ENCODE measurements at regions not wholly inside any gene's neighbourhood (a gene's known extent, or its start where the extent isn't known, plus 50 kb on each side); places are given as distances from the start of the nearest gene placed in this dataset.

- Histone ChIP-seq H3K79me2 (ENCODE audit: control insufficient read depth, insufficient read depth, low read length) (no peaks in the 10 kb centered on the region), H3K4me1 (ENCODE audit: control insufficient read depth, extremely low read depth, insufficient read depth, low read length) (no peaks in the 10 kb centered on the region), H3K4me3 (replicated peaks in 1 of 3; ENCODE audit: insufficient read depth in 1 of 3, low read depth in 1 of 3, low read length in 3 of 3) (no peak overlapping the region), H3K27ac (ENCODE audit: insufficient read depth, low read depth, low read length) (no peak overlapping the region), H3K9me1 (replicated peaks; ENCODE audit: control insufficient read depth, extremely low read depth, insufficient read depth, low read length) (no peaks in the 10 kb centered on the region), H3K4me2 (ENCODE audit: insufficient read depth, low read length) (no peak overlapping the region), H2AFZ (ENCODE audit: low read depth, low read length) (no peak overlapping the region), H3K36me3 (ENCODE audit: control insufficient read depth in 2 of 2, extremely low read depth in 1 of 2, insufficient read depth in 2 of 2, low read length in 2 of 2) (no peaks in the 10 kb centered on the region), H3K27me3 (ENCODE audit: control insufficient read depth in 2 of 2, insufficient read depth in 2 of 2, low read length in 2 of 2) (no peaks in the 10 kb centered on the region), H4K20me1 (replicated peaks; ENCODE audit: control insufficient read depth, extremely low read depth, insufficient read depth, low read length) (no peaks in the 10 kb centered on the region), H3K9ac (replicated peaks; ENCODE audit: extremely low read depth, insufficient read depth, low read length) (no peak overlapping the region), H3K9me3 (replicated peaks; ENCODE audit: control insufficient read depth, insufficient read depth, low read length) (no peaks in the 10 kb centered on the region)
- ChIA-PET CTCF (interaction anchor here (1.3 to 3.3 kb wide), 2 partner anchors 8 to 31 kb away, joined by 4 to 17 read pairs; no protein-coding TSS in a partner anchor), POLR2A (no interaction called here)
- intact Hi-C loops (cut with micrococcal nuclease), result no loop called here
- BruUV-seq (replicated peaks), result no TSS peak
- FAIRE-seq (no peak), DNase-seq (ENCODE audit: low read depth, low spot score) (no peak)
- dilution Hi-C loops (cut with MboI; ENCODE audit: extremely low pct_ligation_motif_present, low sequenced_read_pairs), result no loop called here
- no peak for TF ChIP-seq MYC (IDR thresholded peaks at IDR 0.05; ENCODE audit: low read depth, low read length)
- no peak for TF ChIP-seq FOS (IDR thresholded peaks at IDR 0.05; ENCODE audit: borderline replicate concordance, insufficient read depth, low read length)
- no peak for TF ChIP-seq CTCF (IDR thresholded peaks at IDR 0.05; ENCODE audit: extremely low read depth in 1 of 2, insufficient read depth in 1 of 2, low read depth in 1 of 2, low read length in 2 of 2)
- TF ChIP-seq EZH2 (IDR thresholded peaks at IDR 0.05; ENCODE audit: borderline replicate concordance, low read depth, low read length, severe bottlenecking), result no peak
- no peak for TF ChIP-seq MAX (IDR thresholded peaks at IDR 0.05; ENCODE audit: insufficient read depth, insufficient read length)
Observed at GRCh38 chr2:121102941-121103340, 182.1 kb downstream of the TFCP2L1 start.

GRCh38 chr2:121103960-121104359 lies 181.0 kb downstream of the TFCP2L1 start:
- Histone ChIP-seq H3K4me3 (replicated peaks in 1 of 3; ENCODE audit: insufficient read depth in 1 of 3, low read depth in 1 of 3, low read length in 3 of 3) (no peak overlapping the region), H3K79me2 (ENCODE audit: control insufficient read depth, insufficient read depth, low read length) (no peaks in the 10 kb centered on the region), H3K36me3 (ENCODE audit: control insufficient read depth in 2 of 2, extremely low read depth in 1 of 2, insufficient read depth in 2 of 2, low read length in 2 of 2) (no peaks in the 10 kb centered on the region), H4K20me1 (replicated peaks; ENCODE audit: control insufficient read depth, extremely low read depth, insufficient read depth, low read length) (no peaks in the 10 kb centered on the region), H3K27ac (ENCODE audit: insufficient read depth, low read depth, low read length) (no peak overlapping the region), H3K9me1 (replicated peaks; ENCODE audit: control insufficient read depth, extremely low read depth, insufficient read depth, low read length) (no peaks in the 10 kb centered on the region), H3K9me3 (replicated peaks; ENCODE audit: control insufficient read depth, insufficient read depth, low read length) (no peaks in the 10 kb centered on the region), H3K4me2 (ENCODE audit: insufficient read depth, low read length) (no peak overlapping the region), H3K4me1 (ENCODE audit: control insufficient read depth, extremely low read depth, insufficient read depth, low read length) (no peaks in the 10 kb centered on the region), H2AFZ (ENCODE audit: low read depth, low read length) (no peak overlapping the region), H3K27me3 (ENCODE audit: control insufficient read depth in 2 of 2, insufficient read depth in 2 of 2, low read length in 2 of 2) (no peaks in the 10 kb centered on the region), H3K9ac (replicated peaks; ENCODE audit: extremely low read depth, insufficient read depth, low read length) (no peak overlapping the region)
- intact Hi-C loops (cut with micrococcal nuclease), result no loop called here
- POLR2A ChIA-PET, result no interaction called here
- DNase-seq (ENCODE audit: low read depth, low spot score) (no peak), FAIRE-seq (no peak)
- dilution Hi-C loops (cut with MboI; ENCODE audit: extremely low pct_ligation_motif_present, low sequenced_read_pairs), result no loop called here
- BruUV-seq (replicated peaks), result no TSS peak
- CTCF ChIA-PET, result interaction anchor here (3.3 kb wide), 1 partner anchor 9 kb away, joined by 17 read pairs; no protein-coding TSS in a partner anchor
- TF ChIP-seq POLR2AphosphoS5 (IDR thresholded peaks at IDR 0.05; ENCODE audit: insufficient read depth, low read depth, low read length) (no peak), FOS (IDR thresholded peaks at IDR 0.05; ENCODE audit: borderline replicate concordance, insufficient read depth, low read length) (no peak), CTCF (IDR thresholded peaks at IDR 0.05; ENCODE audit: extremely low read depth in 1 of 2, insufficient read depth in 1 of 2, low read depth in 1 of 2, low read length in 2 of 2) (no peak), MYC (IDR thresholded peaks at IDR 0.05; ENCODE audit: low read depth, low read length) (no peak), EZH2 (IDR thresholded peaks at IDR 0.05; ENCODE audit: borderline replicate concordance, low read depth, low read length, severe bottlenecking) (no peak), POLR2A (IDR thresholded peaks at IDR 0.05; ENCODE audit: low read depth, low read length) (no peak), GATA2 (IDR thresholded peaks at IDR 0.05; ENCODE audit: insufficient read depth, insufficient read length, low read depth, low read length) (no peak), MAX (IDR thresholded peaks at IDR 0.05; ENCODE audit: insufficient read depth, insufficient read length) (no peak), JUN (IDR thresholded peaks at IDR 0.05; ENCODE audit: borderline replicate concordance, insufficient read depth, insufficient read length, low read depth) (no peak)
